Right cardiac atrium (tissue), 5 donors: ENCODE measurements at regions not wholly inside any gene's neighbourhood (a gene's known extent, or its start where the extent isn't known, plus 50 kb on each side); places are given as distances from the start of the nearest gene placed in this dataset.

Experiments used
- ATAC-seq, 2 donors: fragments of 200-7000 bp; cut with Tn5 transposase; one replicate each; pipeline versions ENCODE4 v1.8.0 to v1.9.1; 2020; ENCODE audit warnings: moderate library complexity in 2 of 2, mild to moderate bottlenecking in 1 of 2
- DNase-seq, 3 donors: peaks; one replicate each; pipeline ENCODE4 v3.0.0-alpha.2; 2020
- H3K27ac ChIP-seq: one replicate; pipeline ENCODE4 v1.5.1; 2013; ENCODE audit warnings: mild to moderate bottlenecking, low read length, control low read depth, moderate library complexity
- H3K27me3 ChIP-seq: one replicate; pipeline ENCODE4 v1.6.1; 2013; ENCODE audit not compliant: control insufficient read depth, insufficient read depth
- H3K4me1 ChIP-seq: one replicate; pipeline ENCODE4 v1.6.1; 2013; ENCODE audit warnings: low read length; ENCODE audit not compliant: control insufficient read depth, insufficient read depth
- H3K4me3 ChIP-seq: one replicate; pipeline ENCODE4 v1.5.1; 2013; ENCODE audit warnings: low read length, control low read depth
- H3K9me3 ChIP-seq: one replicate; pipeline ENCODE4 v1.6.1; 2013; ENCODE audit warnings: low read length; ENCODE audit not compliant: control insufficient read depth
- WGBS: extraction: QIAGEN DNeasy Blood & Tissue Kit; methylation state at CpG from one replicate; pipeline ENCODE4 v1.1.7; 2013; 5-methylcytosine and 5-hydroxymethylcytosine counted together
- intact Hi-C, 4 donors: fragments of 100-400 bp; cut with DNase I; formaldehyde crosslinking; loops; one replicate each; pipeline versions ENCODE4 v1.11.0 to v1.14.0; 2022 to 2023
- donor health status: healthy with polysubstance abuse.
- donor health status: DM: no; HTN: yes; CAD: no.
- donor health status: DM: no; HTN: no; CAD: no.
- donor health status: DM: no; HTN: yes; CAD: no; lungs with severe emphysema.
- donor health status: DM: yes; HTN: yes; CAD: no.

DNA sequence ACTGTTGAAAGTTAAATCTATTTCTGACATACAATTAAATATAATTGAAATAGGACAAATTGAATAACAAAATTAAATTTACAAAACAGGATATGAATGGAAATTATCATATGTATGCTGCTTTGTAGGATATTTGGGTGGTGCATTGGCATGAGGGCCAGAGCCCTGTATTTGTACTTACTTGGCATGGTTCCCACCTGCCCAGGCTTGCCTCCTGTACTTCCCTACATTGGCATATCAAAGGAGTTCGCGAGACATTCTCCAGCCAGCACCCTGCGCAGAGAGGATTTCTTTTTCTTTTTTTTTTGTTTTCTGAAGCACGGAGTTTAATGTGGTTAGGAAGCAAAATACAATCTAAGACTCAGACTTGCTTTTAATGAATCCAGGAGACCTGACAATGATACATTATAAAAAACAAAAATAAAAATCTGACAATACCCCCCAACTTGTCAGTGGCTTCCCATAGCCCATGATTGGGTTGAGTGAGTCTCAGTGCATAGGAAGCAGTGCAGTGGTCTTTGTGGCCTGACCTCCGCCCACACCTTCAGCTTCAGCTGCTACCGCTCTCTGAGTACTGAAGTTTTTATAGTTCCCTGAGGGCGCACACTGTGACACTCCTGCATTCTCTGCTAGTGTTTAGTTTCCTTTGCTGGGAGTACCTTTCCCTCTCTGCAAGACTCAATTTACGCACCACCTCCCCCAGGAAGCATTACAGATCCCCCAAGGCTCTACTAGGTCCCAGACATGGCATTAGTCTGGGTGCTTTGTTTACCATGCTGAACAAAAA, 440.8 kb downstream of the UTRN start:
- WGBS = 87% methylated on average over 8 of the region's 8 CpGs
- no peaks in the 10 kb centered on the region for H3K9me3 ChIP-seq
- H3K4me3 ChIP-seq = no peak overlapping the region
- intact Hi-C loops = no loop called here
- no peaks in the 10 kb centered on the region for H3K27me3 ChIP-seq
- no peak for ATAC-seq
- no peak overlapping the region for H3K27ac ChIP-seq
- no peak for DNase-seq
- H3K4me1 ChIP-seq = no peaks in the 10 kb centered on the region

DNA sequence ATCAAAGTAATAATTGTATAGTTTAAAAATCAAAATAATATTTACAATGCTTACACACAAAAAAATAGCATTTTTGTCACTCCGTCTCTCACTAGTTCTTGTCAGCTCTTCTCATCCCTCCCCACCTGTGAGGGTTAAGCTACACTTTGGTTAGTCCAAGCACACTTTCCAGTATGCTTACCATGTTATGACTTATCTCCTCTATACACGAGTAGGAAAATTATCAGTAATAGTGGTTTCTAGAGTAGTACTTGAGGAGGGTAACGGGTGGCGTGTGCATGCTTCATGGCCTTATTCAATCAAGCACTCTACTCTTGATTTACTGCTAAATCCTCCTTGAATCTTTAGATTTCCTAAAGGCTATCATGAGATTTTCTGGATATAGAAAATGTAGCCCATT, 443.7 kb downstream of the UTRN start:
- ATAC-seq = no peak
- Histone ChIP-seq H3K4me1 (no peaks in the 10 kb centered on the region), H3K27me3 (no peaks in the 10 kb centered on the region), H3K27ac (no peak overlapping the region), H3K4me3 (no peak overlapping the region), H3K9me3 (no peaks in the 10 kb centered on the region)
- no peak for DNase-seq
- 84% methylated on average over 4 of the region's 4 CpGs for WGBS
- intact Hi-C loops = no loop called here

DNA sequence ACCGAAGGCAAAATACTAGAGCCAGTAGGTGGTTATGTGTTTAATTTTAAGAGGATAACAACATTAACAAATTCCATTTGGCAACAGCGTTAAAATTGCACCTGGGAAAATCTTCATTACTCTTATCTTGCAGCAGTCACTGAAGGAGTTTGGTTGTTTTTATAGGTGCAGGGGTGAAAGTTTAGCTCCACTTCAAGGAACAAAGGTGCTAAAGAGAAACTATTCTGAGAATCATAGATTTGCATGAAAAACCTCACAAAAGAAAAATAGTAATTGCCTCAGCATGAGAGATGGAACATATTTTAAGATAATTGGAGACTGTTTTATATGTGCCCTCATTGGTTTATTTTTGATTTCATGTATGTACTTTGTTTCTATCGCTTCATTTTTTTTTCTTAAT, 444.4 kb downstream of the UTRN start:
- H3K4me1 ChIP-seq = no peaks in the 10 kb centered on the region
- DNase-seq (no peak), ATAC-seq (no peak)
- intact Hi-C loops = no loop called here
- no peaks in the 10 kb centered on the region for H3K27me3 ChIP-seq
- no peak overlapping the region for H3K4me3 ChIP-seq
- H3K27ac ChIP-seq = no peak overlapping the region
- WGBS = 89% methylated on average over 3 of the region's 3 CpGs
- no peaks in the 10 kb centered on the region for H3K9me3 ChIP-seq

DNA sequence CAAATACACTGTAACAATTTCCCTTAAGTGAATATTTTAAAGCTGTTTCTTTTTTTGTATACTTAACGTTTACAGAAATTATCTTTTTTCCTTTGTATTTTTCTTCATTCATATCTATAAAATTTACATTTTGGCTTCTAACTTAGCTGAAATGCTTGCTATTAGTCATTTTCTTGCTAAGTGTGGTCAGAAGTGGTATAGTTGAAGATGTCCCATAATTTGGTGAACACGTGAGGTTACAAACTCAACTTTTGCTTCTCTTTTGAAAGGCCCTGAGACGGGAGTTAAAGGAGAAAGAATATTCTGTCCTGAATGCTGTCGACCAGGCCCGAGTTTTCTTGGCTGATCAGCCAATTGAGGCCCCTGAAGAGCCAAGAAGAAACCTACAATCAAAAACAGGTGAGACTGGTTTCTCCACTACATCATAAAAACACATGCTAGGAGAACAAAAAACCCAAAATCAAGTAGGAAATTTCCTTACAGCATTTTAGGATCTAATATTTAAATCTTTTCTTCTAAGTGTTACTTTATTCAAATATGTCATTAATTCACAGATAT, 445.0 kb downstream of the UTRN start:
- no peak overlapping the region for H3K4me3 ChIP-seq
- H3K27ac ChIP-seq = no peak overlapping the region
- intact Hi-C loops = no loop called here
- H3K4me1 ChIP-seq = no peaks in the 10 kb centered on the region
- 92% methylated on average over 5 of the region's 5 CpGs for WGBS
- ATAC-seq = no peak
- H3K9me3 ChIP-seq = no peaks in the 10 kb centered on the region
- no peak for DNase-seq
- H3K27me3 ChIP-seq = no peaks in the 10 kb centered on the region

DNA sequence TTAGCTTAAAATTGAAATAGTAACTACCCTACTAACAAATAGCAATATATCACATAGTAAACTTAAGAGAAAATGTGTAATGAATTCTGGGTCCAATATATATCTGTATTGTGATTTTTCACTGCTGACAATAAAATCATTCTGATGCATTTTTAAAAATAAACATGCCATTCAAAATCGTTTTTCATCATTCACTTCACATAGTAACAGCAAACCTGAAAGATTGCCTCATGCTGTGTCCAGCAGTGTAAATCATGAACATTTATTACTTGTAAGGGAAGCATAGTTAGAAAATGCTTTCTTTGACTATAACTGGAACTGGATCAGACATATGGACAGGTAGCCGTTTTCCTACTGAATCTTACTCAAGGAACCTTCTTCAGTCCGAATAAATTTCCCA, 446.1 kb downstream of the UTRN start:
- ATAC-seq (no peak), DNase-seq (no peak)
- H3K4me1 ChIP-seq = no peaks in the 10 kb centered on the region
- 83% methylated on average over 3 of the region's 3 CpGs for WGBS
- no peak overlapping the region for H3K4me3 ChIP-seq
- H3K27me3 ChIP-seq = no peaks in the 10 kb centered on the region
- no peaks in the 10 kb centered on the region for H3K9me3 ChIP-seq
- no peak overlapping the region for H3K27ac ChIP-seq
- intact Hi-C loops = no loop called here

DNA sequence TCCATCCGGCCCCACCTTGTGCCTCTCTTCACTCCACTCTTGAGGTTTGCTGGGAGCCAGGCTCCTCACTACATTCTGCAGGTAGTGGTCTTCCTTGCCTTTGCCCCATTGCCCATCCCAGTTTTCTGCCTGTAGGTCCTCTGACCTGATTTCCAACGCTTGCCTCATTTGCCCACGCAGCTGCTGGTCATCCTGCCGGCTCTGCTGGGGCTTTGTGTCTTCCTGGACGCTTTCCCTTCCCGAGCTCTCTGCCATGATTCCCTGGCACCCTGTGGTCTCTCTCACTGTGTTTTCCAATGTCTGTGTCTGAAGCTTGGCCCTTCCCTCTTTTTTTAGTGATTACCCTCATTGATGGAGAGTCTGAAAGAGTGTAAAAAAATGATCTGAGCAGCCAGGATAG, 451.6 kb downstream of the UTRN start:
- Histone ChIP-seq H3K27ac (no peak overlapping the region), H3K4me3 (no peak overlapping the region), H3K9me3 (no peaks in the 10 kb centered on the region), H3K4me1 (peaks cover 1% of the 10 kb centered on the region), H3K27me3 (no peaks in the 10 kb centered on the region)
- intact Hi-C loops = no loop called here
- 92% methylated on average over 6 of the region's 6 CpGs for WGBS
- ATAC-seq (no peak), DNase-seq (no peak)

DNA sequence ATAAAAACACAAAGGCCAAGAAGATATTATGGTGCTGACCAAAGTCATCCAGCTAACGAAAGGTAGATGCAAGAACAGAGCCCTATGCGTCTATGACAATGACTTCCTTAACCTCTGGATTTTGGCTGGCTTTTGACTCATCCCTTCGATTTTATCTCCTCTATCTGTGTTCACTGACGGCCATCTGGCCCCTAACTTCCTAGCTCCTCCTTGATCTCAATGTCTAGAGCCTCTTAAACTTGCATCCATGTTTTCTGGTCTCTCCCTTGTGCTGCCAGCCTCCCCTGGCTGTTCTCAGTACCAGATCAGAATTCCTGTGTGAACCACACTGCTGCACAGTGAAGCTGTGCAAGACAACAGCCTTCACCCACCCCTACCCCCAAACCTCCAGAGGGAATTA, 452.9 kb downstream of the UTRN start:
- Histone ChIP-seq H3K4me1 (peaks cover 1% of the 10 kb centered on the region), H3K9me3 (no peaks in the 10 kb centered on the region), H3K27ac (no peak overlapping the region), H3K27me3 (no peaks in the 10 kb centered on the region), H3K4me3 (no peak overlapping the region)
- intact Hi-C loops = no loop called here
- DNase-seq = no peak
- no peak for ATAC-seq
- WGBS = 85% methylated on average over 4 of the region's 4 CpGs

DNA sequence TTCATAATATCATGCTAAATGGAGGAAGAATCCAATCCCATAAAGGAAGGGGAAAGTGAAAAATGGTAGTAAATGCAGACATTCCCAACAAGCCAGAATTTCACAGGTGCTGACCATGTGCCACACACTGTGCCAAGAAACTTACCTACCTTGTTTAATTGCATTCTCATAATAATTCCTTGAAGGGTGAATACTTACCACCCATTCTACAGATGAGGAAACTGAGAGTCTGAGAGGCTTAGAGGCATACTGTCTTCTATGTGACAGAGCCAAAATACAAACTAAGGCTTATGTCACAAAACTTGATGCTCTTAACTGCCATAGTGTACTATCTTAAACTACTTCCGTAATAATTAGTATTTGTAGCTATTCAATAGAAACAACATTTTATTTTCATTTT, 454.7 kb downstream of the UTRN start:
- Histone ChIP-seq H3K9me3 (no peaks in the 10 kb centered on the region), H3K27ac (no peak overlapping the region), H3K4me3 (no peak overlapping the region), H3K4me1 (peaks cover 1% of the 10 kb centered on the region), H3K27me3 (no peaks in the 10 kb centered on the region)
- no peak for DNase-seq
- WGBS = 99% methylated on average over 1 of the region's 1 CpG
- ATAC-seq = no peak
- intact Hi-C loops = no loop called here

DNA sequence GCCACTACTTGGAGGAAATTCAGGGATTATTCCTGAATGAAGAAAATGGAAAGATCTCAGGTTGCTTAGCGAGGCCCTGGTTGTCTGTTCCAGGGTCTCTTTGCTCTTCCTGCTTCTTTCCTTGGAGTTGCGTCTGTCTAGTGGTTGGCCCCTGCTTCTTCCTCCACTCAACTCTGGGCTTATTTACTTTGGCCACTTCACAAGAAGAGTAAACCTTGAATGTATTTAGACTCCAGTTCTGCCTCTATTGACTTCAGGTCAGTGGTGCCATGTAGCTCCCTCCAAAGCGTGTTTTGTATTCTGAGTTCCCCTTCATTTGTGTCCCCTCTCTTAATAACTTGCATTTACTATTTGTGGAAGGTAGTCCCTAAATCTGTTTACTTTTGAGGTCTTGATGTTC, 456.5 kb downstream of the UTRN start:
- ATAC-seq = no peak
- intact Hi-C loops = no loop called here
- WGBS = 93% methylated on average over 3 of the region's 3 CpGs

DNA sequence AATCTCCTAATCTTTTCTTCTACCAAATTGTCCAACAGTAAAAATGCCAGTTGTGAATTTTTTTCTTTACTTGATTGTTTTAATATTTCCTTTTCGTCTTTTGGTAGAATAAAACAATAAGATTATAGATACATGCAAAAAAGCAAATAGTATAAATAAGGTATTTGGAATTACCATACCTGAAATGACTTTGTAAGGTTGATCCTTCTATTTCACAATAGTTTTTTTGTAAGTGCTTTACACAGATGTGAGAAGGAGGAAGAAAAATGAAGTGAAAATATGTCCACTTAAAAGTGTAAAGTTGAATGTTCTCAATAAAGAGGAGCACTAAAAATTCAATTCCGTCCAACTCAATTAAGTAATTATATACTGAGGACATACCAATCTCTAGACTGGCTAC, 457.6 kb downstream of the UTRN start:
- DNase-seq (no peak), ATAC-seq (no peak)
- 96% methylated on average over 2 of the region's 2 CpGs for WGBS
- intact Hi-C loops = no loop called here
- Histone ChIP-seq H3K4me1 (peaks cover 3% of the 10 kb centered on the region), H3K27ac (no peak overlapping the region), H3K27me3 (no peaks in the 10 kb centered on the region), H3K9me3 (no peaks in the 10 kb centered on the region), H3K4me3 (no peak overlapping the region)

More for the DNA sequence above, 456.5 kb downstream of the UTRN start:
- Histone ChIP-seq H3K9me3 (no peaks in the 10 kb centered on the region), H3K4me1 (peaks cover 1% of the 10 kb centered on the region), H3K27ac (no peak overlapping the region), H3K4me3 (no peak overlapping the region), H3K27me3 (no peaks in the 10 kb centered on the region)
- DNase-seq = no peak

DNA sequence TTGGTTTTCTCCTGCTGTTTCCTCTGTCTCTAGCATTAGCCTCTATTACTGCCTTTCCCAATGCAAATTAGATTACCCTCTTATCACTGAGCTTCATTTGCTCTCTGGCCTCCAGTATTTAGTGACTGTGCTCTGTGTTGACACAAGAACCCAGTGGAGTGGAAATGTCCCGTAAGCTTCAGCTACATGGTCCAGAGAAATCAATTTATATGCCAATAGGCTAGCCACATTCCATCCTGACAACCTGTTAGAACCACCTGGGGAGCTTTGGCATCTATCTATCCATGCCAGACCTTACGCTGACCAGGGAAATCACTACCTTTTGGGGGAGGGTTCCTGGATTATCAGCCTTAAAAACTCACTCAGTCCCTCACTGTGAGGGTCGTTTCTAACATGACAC, 459.6 kb downstream of the UTRN start:
- 76% methylated on average over 3 of the region's 3 CpGs for WGBS
- ATAC-seq (no peak), DNase-seq (no peak)
- intact Hi-C loops = no loop called here
- no peak overlapping the region for H3K4me3 ChIP-seq
- no peak overlapping the region for H3K27ac ChIP-seq
- H3K27me3 ChIP-seq = no peaks in the 10 kb centered on the region
- no peaks in the 10 kb centered on the region for H3K9me3 ChIP-seq
- peaks cover 3% of the 10 kb centered on the region for H3K4me1 ChIP-seq

DNA sequence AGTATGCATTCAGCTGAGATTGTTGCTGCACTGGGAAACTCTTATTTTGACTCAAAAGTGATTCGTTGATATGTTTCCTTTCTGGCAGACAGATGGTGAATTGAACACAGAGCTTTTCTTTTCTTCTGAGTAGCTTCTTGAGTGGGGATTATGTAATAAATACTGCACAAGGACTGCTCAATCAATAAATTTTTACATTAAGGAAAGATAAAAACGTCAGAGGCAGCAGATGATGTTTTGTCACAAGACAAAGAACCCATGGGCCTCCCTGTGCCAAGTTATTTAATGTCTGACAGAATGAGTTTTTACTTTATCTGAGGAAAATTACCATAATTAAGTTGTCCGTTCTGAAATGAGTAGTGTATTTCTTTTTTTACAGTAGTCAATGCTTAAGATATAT, 460.3 kb downstream of the UTRN start:
- 52% methylated on average over 3 of the region's 3 CpGs for WGBS
- Histone ChIP-seq H3K27ac (no peak overlapping the region), H3K27me3 (no peaks in the 10 kb centered on the region), H3K4me1 (peaks cover 3% of the 10 kb centered on the region), H3K9me3 (no peaks in the 10 kb centered on the region), H3K4me3 (no peak overlapping the region)
- ATAC-seq (no peak), DNase-seq (no peak)
- intact Hi-C loops = no loop called here
